Mesendoderm (in vitro differentiated cells): ENCODE measurements at regions not wholly inside any gene's neighbourhood (a gene's known extent, or its start where the extent isn't known, plus 50 kb on each side); places are given as distances from the start of the nearest gene placed in this dataset.

Source experiments
- DNase-seq: peaks from one replicate; pipeline ENCODE4 v3.0.0; 2013
- H2AK5ac ChIP-seq: 2 replicates; pipeline ENCODE4 v1.6.1; 2013; ENCODE audit warnings: low read length, inconsistent platforms
- H2BK120ac ChIP-seq: 2 replicates; pipeline ENCODE4 v1.6.1; 2013; ENCODE audit warnings: low read depth, mild to moderate bottlenecking, low read length, moderate library complexity, mixed read lengths
- H2BK15ac ChIP-seq: replicated peaks from 2 replicates; pipeline ENCODE4 v1.6.1; 2013; ENCODE audit warnings: low read depth, mild to moderate bottlenecking, moderate library complexity
- H2BK5ac ChIP-seq: 2 replicates; pipeline ENCODE4 v1.6.1; 2013; ENCODE audit warnings: low read length, inconsistent platforms
- H3K18ac ChIP-seq: 2 replicates; pipeline ENCODE4 v1.6.1; 2013; ENCODE audit warnings: mild to moderate bottlenecking, low read length, mixed read lengths
- H3K23ac ChIP-seq: one replicate; pipeline ENCODE4 v1.6.1; 2013; ENCODE audit warnings: low read length
- H3K27ac ChIP-seq: 2 replicates; pipeline ENCODE4 v1.5.1; 2013; ENCODE audit warnings: low read depth, mild to moderate bottlenecking, inconsistent platforms, low read length, moderate library complexity
- H3K27me3 ChIP-seq: 2 replicates; pipeline ENCODE4 v1.6.1; 2013; ENCODE audit warnings: low read length, control low read depth, mild to moderate bottlenecking, inconsistent platforms; ENCODE audit not compliant: insufficient read depth, poor library complexity
- H3K36me3 ChIP-seq: 2 replicates; pipeline ENCODE4 v1.6.1; 2013; ENCODE audit warnings: low read length, inconsistent platforms; ENCODE audit not compliant: control insufficient read depth, insufficient read depth
- H3K4ac ChIP-seq: one replicate; pipeline ENCODE4 v1.6.1; 2013; ENCODE audit warnings: low read depth, mild to moderate bottlenecking, low read length, moderate library complexity
- H3K4me1 ChIP-seq: 2 replicates; pipeline ENCODE4 v1.6.1; 2013; ENCODE audit warnings: low read depth, low read length, inconsistent platforms; ENCODE audit not compliant: control insufficient read depth
- H3K4me2 ChIP-seq: 2 replicates; pipeline ENCODE4 v1.6.1; 2013; ENCODE audit warnings: low read length
- H3K4me3 ChIP-seq: 2 replicates; pipeline ENCODE4 v1.5.1; 2013; ENCODE audit warnings: mild to moderate bottlenecking, low read length
- H3K56ac ChIP-seq: one replicate; pipeline ENCODE4 v1.6.1; 2013; ENCODE audit warnings: low read length
- H3K79me1 ChIP-seq: 2 replicates; pipeline ENCODE4 v1.6.1; 2013; ENCODE audit warnings: low read length, inconsistent platforms
- H3K79me2 ChIP-seq: 2 replicates; pipeline ENCODE4 v1.6.1; 2013; ENCODE audit warnings: mild to moderate bottlenecking, low read length; ENCODE audit not compliant: control insufficient read depth, insufficient read depth
- H3K9ac ChIP-seq: 2 replicates; pipeline ENCODE4 v1.6.1; 2013; ENCODE audit warnings: low read length, inconsistent platforms
- H4K5ac ChIP-seq: one replicate; pipeline ENCODE4 v1.6.1; 2013; ENCODE audit warnings: low read length
- H4K8ac ChIP-seq: one replicate; pipeline ENCODE4 v1.6.1; 2013; ENCODE audit warnings: low read depth, mild to moderate bottlenecking, control low read depth, low read length, moderate library complexity
- WGBS: extraction: QIAGEN DNeasy Blood & Tissue Kit; methylation state at CpG from one replicate; pipeline ENCODE4 v1.1.7; 2013; ENCODE audit warnings: low lambda C conversion rate, missing lambda C conversion rate; ENCODE audit not compliant: insufficient coverage; ENCODE audit errors: extremely low coverage; 5-methylcytosine and 5-hydroxymethylcytosine counted together

- no peaks in the 10 kb centered on the region for H3K27me3 ChIP-seq
- H2BK15ac ChIP-seq, result no peak overlapping the region
- no peak overlapping the region for H3K18ac ChIP-seq
- H3K56ac ChIP-seq, result no peak overlapping the region
- no peaks in the 10 kb centered on the region for H3K36me3 ChIP-seq
- H4K5ac ChIP-seq, result no peak overlapping the region
- H2BK5ac ChIP-seq, result no peak overlapping the region
- no peak for DNase-seq
- H3K4me2 ChIP-seq, result no peak overlapping the region
- no peak overlapping the region for H3K23ac ChIP-seq
- H2BK120ac ChIP-seq, result no peak overlapping the region
- no peaks in the 10 kb centered on the region for H3K79me1 ChIP-seq
- H3K4me1 ChIP-seq, result no peaks in the 10 kb centered on the region
- no peak overlapping the region for H2AK5ac ChIP-seq
- no peak overlapping the region for H3K27ac ChIP-seq
- no peaks in the 10 kb centered on the region for H3K79me2 ChIP-seq
- whole genome bisulfite sequencing, result no CpG with 5 or more reads among the region's 2 CpGs
- no peak overlapping the region for H3K4ac ChIP-seq
- H4K8ac ChIP-seq, result no peak overlapping the region
- H3K4me3 ChIP-seq, result no peak overlapping the region
- no peak overlapping the region for H3K9ac ChIP-seq
Measured at GRCh38 chr10:128995676-128996075, 471.4 kb upstream of the MGMT start.

GRCh38 chr10:128996092-128996491 lies 470.9 kb upstream of the MGMT start:
- Histone ChIP-seq H3K23ac (no peak overlapping the region), H3K4me3 (no peak overlapping the region), H2BK5ac (no peak overlapping the region), H3K56ac (no peak overlapping the region), H3K4ac (no peak overlapping the region), H2BK120ac (no peak overlapping the region), H3K27ac (no peak overlapping the region), H3K79me2 (no peaks in the 10 kb centered on the region), H2AK5ac (no peak overlapping the region), H3K4me2 (no peak overlapping the region), H3K9ac (no peak overlapping the region), H4K5ac (no peak overlapping the region), H3K79me1 (no peaks in the 10 kb centered on the region), H3K18ac (no peak overlapping the region), H2BK15ac (no peak overlapping the region), H3K4me1 (no peaks in the 10 kb centered on the region), H3K27me3 (no peaks in the 10 kb centered on the region), H4K8ac (no peak overlapping the region), H3K36me3 (no peaks in the 10 kb centered on the region)
- no CpG with 5 or more reads among the region's 8 CpGs for WGBS
- DNase-seq, result no peak

- Histone ChIP-seq H3K4me2 (no peak overlapping the region), H3K4ac (no peak overlapping the region), H3K79me2 (no peaks in the 10 kb centered on the region), H3K27me3 (no peaks in the 10 kb centered on the region), H3K4me1 (no peaks in the 10 kb centered on the region), H2BK15ac (no peak overlapping the region), H3K9ac (no peak overlapping the region), H2BK120ac (no peak overlapping the region), H3K79me1 (no peaks in the 10 kb centered on the region), H3K27ac (no peak overlapping the region), H3K36me3 (no peaks in the 10 kb centered on the region), H3K56ac (no peak overlapping the region), H3K23ac (no peak overlapping the region), H2AK5ac (no peak overlapping the region), H4K8ac (no peak overlapping the region), H4K5ac (no peak overlapping the region), H2BK5ac (no peak overlapping the region), H3K18ac (no peak overlapping the region), H3K4me3 (no peak overlapping the region)
- WGBS, result no CpG with 5 or more reads among the region's 10 CpGs
- DNase-seq, result no peak
Measured at GRCh38 chr10:128998101-128998805, 468.8 kb upstream of the MGMT start.

DNA sequence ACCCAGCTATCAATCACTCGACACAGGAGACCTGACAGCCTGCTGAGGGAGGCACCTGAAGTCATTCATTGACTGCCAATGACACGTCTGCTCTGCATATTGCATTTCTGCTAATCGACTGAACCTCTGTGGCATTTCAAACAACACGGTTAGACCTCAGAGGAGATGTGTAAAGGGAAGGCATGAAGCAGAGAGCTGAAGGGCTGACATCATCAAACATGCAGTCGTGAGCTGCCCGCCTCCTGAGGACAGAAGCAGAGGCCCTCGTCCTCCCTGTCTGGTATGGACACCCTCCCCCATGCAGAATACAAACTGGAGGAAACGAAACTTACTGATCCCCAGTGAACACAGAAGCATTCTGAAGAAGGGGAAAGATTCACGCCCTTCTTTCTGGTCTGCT lies 462.6 kb upstream of the MGMT start:
- Histone ChIP-seq H3K4me2 (no peak overlapping the region), H3K56ac (no peak overlapping the region), H3K18ac (no peak overlapping the region), H2BK120ac (no peak overlapping the region), H3K27me3 (no peaks in the 10 kb centered on the region), H3K36me3 (no peaks in the 10 kb centered on the region), H4K8ac (no peak overlapping the region), H3K4me3 (no peak overlapping the region), H3K27ac (no peak overlapping the region), H2AK5ac (no peak overlapping the region), H3K79me1 (no peaks in the 10 kb centered on the region), H3K4me1 (no peaks in the 10 kb centered on the region), H3K4ac (no peak overlapping the region), H2BK5ac (no peak overlapping the region), H2BK15ac (no peak overlapping the region), H4K5ac (no peak overlapping the region), H3K79me2 (no peaks in the 10 kb centered on the region), H3K9ac (no peak overlapping the region), H3K23ac (no peak overlapping the region)
- WGBS, result no CpG with 5 or more reads among the region's 9 CpGs
- DNase-seq, result no peak

DNA sequence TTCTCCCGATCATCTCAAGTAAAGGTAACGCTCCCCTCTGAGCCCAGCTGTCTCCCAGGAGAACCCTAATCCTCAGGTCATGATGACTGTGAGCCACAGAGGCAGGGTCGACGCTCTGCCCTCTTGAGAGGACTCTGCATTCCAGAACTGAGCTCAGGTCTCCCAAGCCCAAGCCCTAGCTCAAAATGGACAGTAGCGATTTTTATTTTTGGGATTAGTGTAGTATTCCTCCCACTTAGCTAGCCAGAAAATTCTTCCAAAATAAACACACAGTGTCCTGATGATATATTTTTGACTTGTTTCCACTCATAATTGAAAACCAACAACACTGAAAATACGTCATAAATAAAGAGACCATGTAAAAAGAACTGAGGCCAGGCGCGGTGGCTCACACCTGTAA lies 462.0 kb upstream of the MGMT start:
- WGBS, result no CpG with 5 or more reads among the region's 8 CpGs
- DNase-seq, result no peak
- Histone ChIP-seq H2BK5ac (no peak overlapping the region), H2BK120ac (no peak overlapping the region), H3K9ac (no peak overlapping the region), H3K4me1 (no peaks in the 10 kb centered on the region), H3K4ac (no peak overlapping the region), H2BK15ac (no peak overlapping the region), H3K18ac (no peak overlapping the region), H3K79me2 (no peaks in the 10 kb centered on the region), H3K27ac (no peak overlapping the region), H3K27me3 (no peaks in the 10 kb centered on the region), H3K4me3 (no peak overlapping the region), H3K4me2 (no peak overlapping the region), H4K5ac (no peak overlapping the region), H2AK5ac (no peak overlapping the region), H4K8ac (no peak overlapping the region), H3K36me3 (no peaks in the 10 kb centered on the region), H3K23ac (no peak overlapping the region), H3K56ac (no peak overlapping the region), H3K79me1 (no peaks in the 10 kb centered on the region)

GRCh38 chr10:129005804-129006203 lies 461.2 kb upstream of the MGMT start:
- H3K9ac ChIP-seq, result no peak overlapping the region
- no peaks in the 10 kb centered on the region for H3K79me1 ChIP-seq
- H3K27ac ChIP-seq, result no peak overlapping the region
- H3K79me2 ChIP-seq, result no peaks in the 10 kb centered on the region
- no peak overlapping the region for H4K5ac ChIP-seq
- no peaks in the 10 kb centered on the region for H3K27me3 ChIP-seq
- no peak for DNase-seq
- no peak overlapping the region for H2AK5ac ChIP-seq
- no peak overlapping the region for H4K8ac ChIP-seq
- no peaks in the 10 kb centered on the region for H3K36me3 ChIP-seq
- H2BK5ac ChIP-seq, result no peak overlapping the region
- H2BK120ac ChIP-seq, result no peak overlapping the region
- H3K23ac ChIP-seq, result no peak overlapping the region
- H3K4ac ChIP-seq, result no peak overlapping the region
- H3K4me1 ChIP-seq, result no peaks in the 10 kb centered on the region
- H3K4me3 ChIP-seq, result no peak overlapping the region
- no peak overlapping the region for H3K56ac ChIP-seq
- H2BK15ac ChIP-seq, result no peak overlapping the region
- H3K18ac ChIP-seq, result no peak overlapping the region
- no CpG with 5 or more reads among the region's 3 CpGs for WGBS
- no peak overlapping the region for H3K4me2 ChIP-seq
